ENCODE measurements at regions not wholly inside any gene's neighbourhood (a gene's known extent, or its start where the extent isn't known, plus 50 kb on each side); places are given as distances from the start of the nearest gene placed in this dataset.

GRCh38 chr1:232329103-232329813 is 300.7 kb downstream of the SIPA1L2 start:
- TF ChIP-seq CTCF (conservative IDR thresholded peaks at IDR 0.05; ENCODE audit: low read depth, low read length) (no peak), EZH2 (IDR thresholded peaks at IDR 0.05; ENCODE audit: borderline replicate concordance, low read depth, low read length, poor library complexity, severe bottlenecking) (no peak)
